KBM-7 (cell line): ENCODE measurements at regions not wholly inside any gene's neighbourhood (a gene's known extent, or its start where the extent isn't known, plus 50 kb on each side); places are given as distances from the start of the nearest gene placed in this dataset.
"Not testable (repeated sequence)": the region's sequence is repeated elsewhere in the genome, so short reads cannot be mapped to it uniquely, and the experiment has no call there.

ENCODE experiments used
- DNase-seq: peaks from one replicate; pipeline ENCODE4 v3.0.0-alpha.2; 2015
- in situ Hi-C: fragments of 300-500 bp; cut with MboI; formaldehyde crosslinking; loops from 2 replicates; pipeline ENCODE4 v1.14.3; 2020; ENCODE audit warnings: low sequenced_read_pairs, low pct_unique_long_range_greater_than_20kb, mixed read lengths

DNA sequence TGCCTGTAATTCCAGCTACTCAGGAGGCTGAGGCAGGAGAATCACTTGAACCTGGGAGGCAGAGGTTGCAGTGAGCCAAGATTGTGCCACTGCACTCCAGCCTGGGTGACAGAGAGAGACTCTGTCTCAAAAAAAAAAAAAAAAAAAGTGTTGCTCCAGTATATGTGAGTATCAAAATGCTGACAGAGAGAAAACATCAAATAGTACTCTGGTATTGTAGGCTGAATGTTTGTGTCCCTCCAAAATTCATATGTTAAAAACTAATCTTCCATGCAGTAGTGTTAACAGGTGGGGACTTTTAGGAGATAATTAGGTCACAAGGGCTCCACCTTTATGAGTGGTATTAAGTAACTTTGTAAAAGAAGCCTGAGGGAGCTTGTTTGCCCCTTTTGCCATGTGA is 67.4 kb upstream of the KLF7 start:
- in situ Hi-C loops, DNase-seq: not testable (repeated sequence)

DNA sequence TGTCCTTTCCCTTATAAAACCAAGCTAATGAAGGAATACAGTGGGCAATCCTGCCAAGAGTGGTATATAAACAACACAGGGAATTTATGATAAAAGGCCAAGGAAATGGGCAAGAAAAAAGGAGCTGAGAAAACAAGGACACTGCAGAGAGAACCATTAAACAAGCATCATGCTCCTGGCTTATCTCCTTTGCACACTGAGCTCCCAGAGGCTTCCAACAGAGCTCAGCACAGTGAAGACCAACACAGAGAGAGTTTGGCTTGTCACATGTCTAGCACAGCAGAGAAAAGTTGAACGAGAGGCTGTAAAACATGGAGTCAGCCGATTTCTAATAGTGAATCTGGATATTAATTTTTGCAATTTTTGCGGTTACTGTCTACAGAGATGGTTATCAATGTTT is 68.0 kb upstream of the KLF7 start:
- in situ Hi-C loops = no loop called here
- DNase-seq = no peak

GRCh38 chr2:207235621-207236020 is 69.9 kb upstream of the KLF7 start:
- in situ Hi-C loops = no loop called here
- no peak for DNase-seq

DNA sequence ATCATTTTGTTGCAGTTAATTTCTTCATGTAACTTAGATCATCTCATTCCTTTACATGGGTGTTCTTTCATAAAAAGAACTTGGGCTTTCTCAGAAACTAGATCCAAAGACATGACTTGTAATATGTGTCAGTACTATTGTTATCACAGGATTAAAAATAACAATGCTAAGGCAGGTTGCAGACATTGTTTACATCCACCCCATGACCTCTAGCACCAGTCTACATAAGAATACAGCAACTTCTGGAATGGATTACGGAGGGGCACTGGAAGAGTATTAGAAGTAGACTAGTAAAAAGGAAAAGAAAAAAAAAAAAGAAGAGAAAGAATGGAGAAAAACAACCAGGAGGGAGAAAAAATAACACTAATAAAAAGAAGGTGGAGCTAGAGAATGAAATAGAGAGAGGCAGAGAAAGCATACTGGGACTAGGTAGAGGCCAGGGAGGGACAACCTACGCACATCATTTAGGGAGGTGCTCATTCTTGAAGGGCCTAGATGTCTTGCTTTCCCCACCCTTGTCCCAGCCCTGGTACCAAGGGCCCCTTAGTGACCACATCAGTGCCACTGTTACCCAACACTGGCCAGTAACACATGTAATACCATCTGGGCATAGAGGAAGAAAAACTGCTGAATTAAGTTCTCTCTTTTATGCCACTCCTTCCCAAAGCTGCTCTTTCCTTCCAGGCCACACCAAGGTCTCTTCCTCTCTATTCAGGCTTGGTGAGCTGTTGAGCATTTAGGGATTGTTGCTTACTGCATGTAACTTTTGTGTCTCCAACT is 70.6 kb upstream of the KLF7 start:
- in situ Hi-C loops = no loop called here
- no peak for DNase-seq

- in situ Hi-C loops = no loop called here
- peak; percentile 88 for DNase-seq
Observed at GRCh38 chr2:207238831-207239701, 73.3 kb upstream of the KLF7 start.

DNA sequence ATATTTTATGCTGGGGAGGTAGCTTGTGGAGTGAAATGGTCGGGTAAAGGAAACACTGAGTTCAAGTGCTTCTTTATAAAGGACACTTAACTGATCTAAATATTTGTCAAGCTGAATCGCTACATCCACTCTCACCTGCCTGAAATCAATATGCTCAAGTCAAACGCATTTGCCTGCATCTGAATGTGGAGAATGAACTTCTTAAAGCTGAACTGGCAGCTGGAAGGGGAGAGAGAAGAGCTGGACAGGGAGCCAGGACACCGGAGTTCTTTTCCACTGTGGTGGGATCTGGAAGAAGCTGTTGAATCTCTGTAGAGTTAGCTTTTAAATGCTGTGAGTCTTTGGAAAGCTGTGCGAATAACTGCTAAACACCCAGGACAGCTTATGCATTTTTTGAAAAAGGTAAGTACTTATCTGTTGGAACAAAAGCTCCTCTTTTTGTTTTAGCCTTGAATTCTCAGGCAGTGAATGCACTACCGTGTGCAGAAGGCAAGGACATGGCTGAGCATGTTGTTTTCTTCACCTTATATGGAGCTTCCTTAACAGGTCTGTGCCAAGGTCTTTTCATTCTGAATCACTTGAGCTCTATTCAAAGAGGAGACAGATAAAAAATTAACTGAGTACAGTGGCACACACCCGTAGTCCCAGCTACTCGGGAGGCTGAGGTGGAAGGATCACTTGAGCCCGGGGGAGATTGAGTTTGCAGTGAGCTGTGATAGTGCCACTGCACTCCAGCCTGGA is 74.2 kb upstream of the KLF7 start:
- no peak for DNase-seq
- in situ Hi-C loops = no loop called here

DNA sequence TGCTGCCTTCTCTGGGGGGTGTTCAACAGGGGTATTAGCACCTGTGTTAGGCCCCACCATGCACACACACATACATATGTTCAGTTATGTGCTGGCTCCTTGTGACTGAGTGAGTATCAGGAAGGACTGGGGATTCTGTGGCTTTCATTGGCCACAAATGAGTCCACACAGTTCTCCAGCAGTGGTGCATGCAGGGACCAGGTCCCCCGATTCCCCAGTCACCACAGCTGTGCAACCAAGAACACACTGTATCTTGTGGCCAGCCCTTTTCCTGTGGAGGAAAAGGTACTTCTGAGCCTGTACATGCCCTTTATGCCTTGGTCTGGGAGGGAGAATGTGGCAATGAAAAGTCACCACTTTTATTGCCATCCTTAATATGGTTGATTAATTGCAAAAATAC is 74.9 kb upstream of the KLF7 start:
- in situ Hi-C loops = no loop called here
- peak; percentile 25 for DNase-seq

DNA sequence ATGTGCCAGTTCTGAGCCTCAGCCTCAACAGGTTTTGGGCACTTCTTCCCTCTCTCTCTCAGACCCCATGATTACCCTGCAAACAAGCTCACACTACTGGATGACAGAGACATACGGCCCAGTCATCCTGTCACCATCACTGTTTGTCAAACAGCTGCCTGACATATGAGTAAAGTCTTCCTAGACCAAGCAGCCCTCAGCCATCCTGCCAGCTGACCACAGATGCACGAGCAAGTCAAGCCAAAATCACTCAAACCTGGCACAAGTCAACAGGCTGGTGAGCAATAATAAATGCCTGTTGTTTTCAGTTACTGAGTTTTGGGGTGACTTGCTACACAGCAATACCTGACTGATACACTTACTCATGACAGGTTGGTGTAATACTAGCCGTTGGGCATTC is 75.5 kb upstream of the KLF7 start:
- no peak for DNase-seq
- in situ Hi-C loops = no loop called here

DNA sequence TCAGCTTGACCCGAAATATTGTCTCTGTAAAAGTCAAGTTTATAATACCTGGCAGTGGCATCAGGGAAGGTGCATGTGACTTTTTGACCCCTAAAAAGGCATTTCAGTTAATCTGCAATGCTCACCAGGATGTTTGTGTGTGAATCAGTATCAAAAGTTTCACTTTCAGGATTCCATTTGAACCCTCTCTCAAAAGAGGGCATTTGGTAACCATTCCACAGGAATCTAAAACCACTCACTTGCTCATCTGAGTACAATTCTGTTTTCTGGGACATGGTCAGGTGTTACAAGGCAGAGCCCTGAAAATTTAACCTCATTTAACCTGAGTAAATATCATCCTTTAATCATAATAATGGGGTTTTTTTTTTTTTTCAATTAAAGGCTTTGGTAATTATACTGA is 77.9 kb upstream of the KLF7 start:
- DNase-seq = no peak
- in situ Hi-C loops = no loop called here

DNA sequence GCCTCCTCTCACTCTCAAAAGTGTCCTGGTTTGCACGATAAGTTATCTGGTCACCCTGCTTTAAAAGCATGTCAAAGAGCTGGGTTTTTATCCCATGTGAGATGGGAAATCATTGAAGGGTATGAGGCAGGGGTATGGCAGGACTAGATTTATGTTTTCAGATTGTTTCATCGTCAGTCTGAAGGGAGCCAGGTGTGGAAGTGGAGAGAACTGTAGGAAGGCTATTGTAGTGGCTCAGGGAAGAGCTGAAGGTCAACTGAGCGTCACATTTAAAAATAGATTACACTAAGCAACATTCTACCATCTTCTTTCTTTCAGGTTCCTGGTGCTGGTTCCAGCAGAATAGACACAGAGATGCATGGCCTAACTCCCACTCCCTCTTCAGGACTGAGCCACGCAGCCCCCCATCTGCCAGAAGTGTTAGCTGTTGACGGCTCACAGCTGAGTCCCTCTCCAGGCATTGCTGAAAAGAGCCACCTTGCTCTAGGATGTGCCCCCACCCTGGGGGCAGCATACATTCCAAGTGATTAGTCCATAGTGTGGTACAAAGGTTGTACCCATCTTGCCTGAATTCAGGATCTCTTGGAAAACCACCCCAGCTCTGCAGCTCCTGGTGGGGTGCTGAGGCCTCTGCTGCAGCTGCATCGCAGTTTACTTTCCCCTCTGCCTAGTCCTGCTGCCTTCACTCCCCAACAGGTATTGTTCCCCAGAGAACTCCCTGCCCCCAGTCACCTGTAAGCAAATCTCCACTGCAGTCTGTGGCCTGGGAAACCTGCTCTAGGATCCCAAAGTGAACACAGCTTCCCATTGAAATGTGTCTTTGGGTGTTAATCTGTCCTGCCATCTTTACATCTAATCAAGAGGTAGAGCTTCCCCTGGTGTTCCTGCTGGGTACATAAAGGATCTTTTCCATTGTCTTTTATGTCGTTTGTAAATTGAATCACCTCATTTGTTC is 79.5 kb upstream of the KLF7 start:
- no peak for DNase-seq
- in situ Hi-C loops = no loop called here

- DNase-seq = no peak
- in situ Hi-C loops = no loop called here
Observed at GRCh38 chr2:207248702-207249377, 83.1 kb upstream of the KLF7 start.

DNA sequence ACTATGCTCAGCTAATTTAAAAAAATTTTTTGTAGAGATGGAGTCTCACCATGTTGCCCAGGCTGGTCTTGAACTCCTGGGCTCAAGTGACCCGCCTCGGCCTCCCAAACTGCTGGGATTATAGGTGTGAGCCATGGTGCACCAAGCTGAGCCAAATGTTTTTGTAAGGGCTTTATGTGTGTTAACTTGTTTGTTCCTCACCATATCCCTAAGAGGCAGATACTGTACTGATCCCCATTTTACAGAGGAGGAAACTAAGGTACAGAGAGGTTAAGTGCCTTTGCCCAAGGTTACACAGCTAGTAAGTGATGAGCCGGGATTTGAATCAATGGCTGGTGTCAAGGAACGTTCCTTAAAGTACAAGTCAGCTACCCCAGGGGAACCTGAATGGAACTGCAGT is 85.3 kb upstream of the KLF7 start:
- in situ Hi-C loops = no loop called here
- DNase-seq = no peak

GRCh38 chr2:207251573-207252192 is 85.9 kb upstream of the KLF7 start:
- in situ Hi-C loops = no loop called here
- DNase-seq = no peak

GRCh38 chr2:207252416-207252815 is 86.7 kb upstream of the KLF7 start:
- in situ Hi-C loops = no loop called here
- no peak for DNase-seq

DNA sequence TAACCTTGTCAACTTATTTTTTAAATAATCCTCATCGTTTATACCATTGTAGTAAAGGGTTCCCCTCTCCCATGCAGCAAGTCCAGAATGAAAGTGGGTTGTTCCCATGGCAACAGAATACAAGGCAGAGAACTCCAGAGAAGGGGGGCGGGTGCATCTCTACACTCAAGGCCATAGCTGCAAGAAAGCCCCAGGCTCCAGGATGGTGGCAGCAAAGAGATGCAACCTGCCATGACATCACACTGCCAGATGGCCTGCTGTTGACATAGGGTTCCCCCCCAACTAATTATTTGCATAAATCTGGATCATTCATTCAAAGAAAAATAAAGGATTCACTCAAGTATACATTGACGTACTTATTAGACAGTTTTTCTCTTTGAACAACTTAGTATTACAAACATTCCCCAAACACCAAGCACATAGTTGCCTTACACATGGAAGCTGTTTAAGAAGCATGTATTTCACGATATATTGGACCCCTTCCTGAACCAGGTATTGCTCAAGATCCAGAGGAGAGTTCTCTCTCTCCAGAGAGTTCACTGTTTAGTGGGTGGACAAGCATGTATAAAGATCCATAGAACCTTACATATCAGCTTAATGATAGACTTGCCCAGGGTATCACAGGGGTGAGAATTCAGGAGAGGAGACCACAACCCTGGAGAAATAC is 87.4 kb upstream of the KLF7 start:
- no peak for DNase-seq
- in situ Hi-C loops = no loop called here

DNA sequence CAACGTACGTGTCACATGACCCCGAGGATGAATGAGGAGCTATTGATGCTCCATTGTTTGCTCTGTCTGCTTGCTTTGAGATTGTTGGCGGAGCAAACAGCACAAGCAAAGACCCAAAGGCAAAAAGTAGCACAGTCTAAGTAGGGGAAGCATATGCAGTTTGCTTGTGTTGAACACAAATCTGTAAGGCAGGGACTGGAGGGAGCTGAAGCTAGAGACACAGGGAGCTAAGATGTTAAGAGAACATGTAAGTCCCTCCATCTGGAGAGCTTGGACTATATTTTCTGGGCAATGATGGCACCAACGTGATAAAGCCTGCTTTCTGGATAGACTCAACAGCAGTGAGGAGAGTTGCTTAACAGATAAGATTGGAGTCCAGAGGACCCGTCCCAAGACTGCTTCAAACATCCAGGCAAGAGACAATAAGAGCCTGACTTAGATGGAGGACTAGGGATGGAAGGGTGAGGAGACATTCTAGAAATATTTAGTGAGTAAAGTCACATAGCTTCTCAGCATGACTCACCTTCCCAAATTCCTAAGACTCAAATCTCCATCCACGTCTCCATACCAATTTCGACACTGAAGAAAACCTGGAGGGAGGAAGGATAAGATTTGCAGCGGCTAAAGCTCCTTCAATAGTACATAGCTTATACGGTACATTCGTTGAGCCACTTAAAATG is 88.1 kb upstream of the KLF7 start:
- no peak for DNase-seq

More for the DNA sequence above, 88.1 kb upstream of the KLF7 start:
- in situ Hi-C loops = no loop called here
